ENCODE measurements at regions not wholly inside any gene's neighbourhood (a gene's known extent, or its start where the extent isn't known, plus 50 kb on each side); places are given as distances from the start of the nearest gene placed in this dataset.

DNA sequence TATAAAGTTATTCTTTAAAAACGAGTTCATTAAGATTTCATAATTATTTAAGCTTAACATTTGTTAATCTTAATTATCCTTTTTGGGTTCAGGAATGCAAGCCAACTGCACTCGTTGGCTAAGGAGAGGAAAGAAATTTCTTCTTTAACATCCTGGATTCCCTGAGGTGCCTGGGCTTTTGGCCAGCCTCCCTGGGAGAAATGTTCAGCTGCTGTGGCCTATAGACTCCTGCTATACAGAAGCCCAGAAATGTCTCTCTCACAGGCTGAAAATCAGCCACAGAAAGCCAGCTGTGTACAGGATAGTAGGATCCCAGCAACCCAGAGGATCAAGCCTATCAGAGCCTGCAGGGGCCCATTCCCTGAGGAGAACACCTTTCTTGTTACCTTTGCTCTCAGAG is 430.3 kb downstream of the XIRP2 start:
- H3K27me3 ChIP-seq (replicated peaks in 1 of 4; ENCODE audit: control insufficient read depth in 3 of 4, extremely low read depth in 1 of 4, insufficient read depth in 3 of 4, low read length in 3 of 4), result no peaks in the 10 kb centered on the region
- no peak overlapping the region for H3K9ac ChIP-seq (replicated peaks in 1 of 4; ENCODE audit: extremely low read depth in 1 of 4, low read depth in 3 of 4, low read length in 3 of 4)
- no peak overlapping the region for H3K4me3 ChIP-seq (ENCODE audit: extremely low read depth in 1 of 4, insufficient read depth in 2 of 4, low read depth in 3 of 4, low read length in 4 of 4)
- H2AK5ac ChIP-seq (ENCODE audit: low read depth, low read length), result no peak overlapping the region
- H3K23ac ChIP-seq (ENCODE audit: insufficient read length), result no peak overlapping the region
- no peak overlapping the region for H3K18ac ChIP-seq (ENCODE audit: extremely low read depth, low read length)
- H3K36me3 ChIP-seq (ENCODE audit: control insufficient read depth in 2 of 4, insufficient read depth in 4 of 4, low read length in 3 of 4), result peaks cover 0 to 21% (median 8%) of the 10 kb centered on the region in 4 experiments; a peak in 3 of 8 replicates
- H4K91ac ChIP-seq (replicated peaks; ENCODE audit: insufficient read length, low read length), result no peak overlapping the region
- peaks cover 5 to 89% of the 10 kb centered on the region in 2 experiments for H3K79me2 ChIP-seq (ENCODE audit: control insufficient read depth in 1 of 2, insufficient read depth in 2 of 2, low read length in 2 of 2)
- DNase-seq (ENCODE audit: low read depth in 1 of 2, low spot score in 2 of 2) (no peak), FAIRE-seq (no peak)
- no peaks in the 10 kb centered on the region for H4K20me1 ChIP-seq (replicated peaks in 1 of 2; ENCODE audit: control insufficient read depth in 1 of 2, insufficient read depth in 2 of 2, low read length in 2 of 2)
- no peaks in the 10 kb centered on the region for H3K23me2 ChIP-seq (ENCODE audit: low read depth, low read length)
- no peak overlapping the region for H3K4me2 ChIP-seq (ENCODE audit: insufficient read depth in 1 of 2, low read depth in 2 of 2, low read length in 2 of 2)
- H4K5ac ChIP-seq (ENCODE audit: insufficient read length, low read depth, low read length), result no peak overlapping the region
- ChIA-PET POLR2A (ENCODE audit: partially characterized antibody) (interaction anchor here (3.2 kb wide), 1 partner anchor 14 kb away, joined by 12 read pairs; no protein-coding TSS in a partner anchor), CTCF (ENCODE audit: partially characterized antibody) (interaction anchor here (0.5 to 1.8 kb wide), 4 partner anchors 14 to 800 kb away, joined by 3 to 7 read pairs (median 4); partner anchors contain the start of gene B3GALT1)
- no peak overlapping the region for H2BK120ac ChIP-seq (replicated peaks; ENCODE audit: low read depth, low read length)
- no peak for TF ChIP-seq EZH2 (IDR thresholded peaks at IDR 0.05; ENCODE audit: low read depth, low read length, severe bottlenecking)
- TF ChIP-seq NANOG (IDR thresholded peaks at IDR 0.05; ENCODE audit: insufficient read depth, low read depth, low read length, poor library complexity, severe bottlenecking), result no peak
- TF ChIP-seq SIX5 (IDR thresholded peaks at IDR 0.05; ENCODE audit: low read depth, low read length), result no peak
- no peak for TF ChIP-seq TBP (IDR thresholded peaks at IDR 0.05; ENCODE audit: low read depth, low read length)
- TF ChIP-seq, protein P1, sequence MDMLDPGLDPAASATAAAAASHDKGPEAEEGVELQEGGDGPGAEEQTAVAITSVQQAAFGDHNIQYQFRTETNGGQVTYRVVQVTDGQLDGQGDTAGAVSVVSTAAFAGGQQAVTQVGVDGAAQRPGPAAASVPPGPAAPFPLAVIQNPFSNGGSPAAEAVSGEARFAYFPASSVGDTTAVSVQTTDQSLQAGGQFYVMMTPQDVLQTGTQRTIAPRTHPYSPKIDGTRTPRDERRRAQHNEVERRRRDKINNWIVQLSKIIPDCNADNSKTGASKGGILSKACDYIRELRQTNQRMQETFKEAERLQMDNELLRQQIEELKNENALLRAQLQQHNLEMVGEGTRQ (IDR thresholded peaks at IDR 0.05; ENCODE audit: low read length), result no peak
- no peak for TF ChIP-seq HDAC6 (IDR thresholded peaks at IDR 0.05; ENCODE audit: low read depth, low read length)
- no peak for TF ChIP-seq RAD21 (IDR thresholded peaks at IDR 0.05 in 1 of 2, conservative IDR thresholded peaks at IDR 0.05 in 1 of 2; ENCODE audit: low read depth in 2 of 2, low read length in 2 of 2)
- no peak for TF ChIP-seq TAF7 (optimal IDR thresholded peaks at IDR 0.05; ENCODE audit: borderline replicate concordance, low read depth, low read length)
- no peak for TF ChIP-seq EGR1 (IDR thresholded peaks at IDR 0.05; ENCODE audit: borderline replicate concordance, low read depth, low read length)
- no peak for TF ChIP-seq TAF1 (IDR thresholded peaks at IDR 0.05; ENCODE audit: low read depth, low read length)
- peaks cover 15% of the 10 kb centered on the region in 2 experiments for H3K9me3 ChIP-seq (ENCODE audit: insufficient read depth in 2 of 2, low read depth in 1 of 2, low read length in 1 of 2)
- H2AFZ ChIP-seq (ENCODE audit: low read length), result no peak overlapping the region
- WGBS, 2 experiments (ENCODE audit: extremely low coverage in 1 of 2, insufficient coverage in 1 of 2, insufficient read length in 1 of 2, insufficient replicate concordance in 2 of 2, low coverage in 1 of 2, low lambda C conversion rate in 2 of 2, missing lambda C conversion rate in 1 of 2), result 93% methylated on average over 2 of the region's 2 CpGs; no CpG with 5 or more reads in 1 of the 2 experiments
- H2BK15ac ChIP-seq (ENCODE audit: low read length), result no peak overlapping the region
- peaks cover 0 to under 1% (median 0%) of the 10 kb centered on the region in 4 experiments; a peak in 1 of 7 replicates for H3K4me1 ChIP-seq (replicated peaks in 1 of 4; ENCODE audit: control insufficient read depth in 3 of 4, insufficient read depth in 4 of 4, low read length in 3 of 4)
- H2BK5ac ChIP-seq (ENCODE audit: low read depth, low read length), result no peak overlapping the region
- H3K4ac ChIP-seq (replicated peaks; ENCODE audit: insufficient read length, low read depth, low read length), result no peak overlapping the region
- no peak overlapping the region for H2BK20ac ChIP-seq (ENCODE audit: low read length)
- 0 out of 2 replicates have a peak, but pooled peaks cover 3% of the 10 kb centered on the region for H3K79me1 ChIP-seq (ENCODE audit: low read depth, low read length)
- no peak overlapping the region for H3K56ac ChIP-seq (replicated peaks; ENCODE audit: insufficient read length, low read depth, low read length)
- H2BK12ac ChIP-seq (ENCODE audit: low read depth, low read length), result no peak overlapping the region
- H4K8ac ChIP-seq (ENCODE audit: extremely low read depth, insufficient read depth, low read length), result no peak overlapping the region
- H3K14ac ChIP-seq (ENCODE audit: insufficient read length), result no peak overlapping the region
- no peak overlapping the region for H3K27ac ChIP-seq (ENCODE audit: low read depth, low read length)
